Peyer's patch (tissue), 4 donors: ENCODE measurements at regions not wholly inside any gene's neighbourhood (a gene's known extent, or its start where the extent isn't known, plus 50 kb on each side); places are given as distances from the start of the nearest gene placed in this dataset.

Source experiments
- CTCF ChIP-seq, 6 experiments: fragments of 450-650 bp in 4 of 6; fragments of 200-600 bp in 2 of 6; sonication (generic) in 1 of 6; IDR thresholded peaks; one replicate each; pipeline ENCODE4 v1.5.1; 2017 to 2019; ENCODE audit warnings: antibody characterized with exemption in 6 of 6, mild to moderate bottlenecking in 3 of 6, moderate library complexity in 1 of 6
- POLR2A ChIP-seq, 2 donors: fragments of 450-650 bp; IDR thresholded peaks; one replicate each; pipeline ENCODE4 v1.5.1; 2017; ENCODE audit warnings: antibody characterized with exemption in 2 of 2, mild to moderate bottlenecking in 2 of 2, moderate library complexity in 2 of 2

- TF ChIP-seq POLR2A (IDR thresholded peaks at IDR 0.05) = no peak
- no peak for TF ChIP-seq CTCF (IDR thresholded peaks at IDR 0.05)
These were observed 51.9 kb upstream of the ABLIM1 start for GRCh38 chr10:114709984-114710383.
